GM12873 (cell line): ENCODE measurements at regions not wholly inside any gene's neighbourhood (a gene's known extent, or its start where the extent isn't known, plus 50 kb on each side); places are given as distances from the start of the nearest gene placed in this dataset.

ENCODE experiments used
- TF ChIP-seq, protein P1 (sequence below): IDR thresholded peaks from 2 replicates; pipeline ENCODE4 v1.5.1; 2012; ENCODE audit warnings: low read depth, mild to moderate bottlenecking, moderate library complexity, low read length, control low read depth; ENCODE audit not compliant: insufficient read depth; ENCODE audit errors: missing control alignments

DNA sequence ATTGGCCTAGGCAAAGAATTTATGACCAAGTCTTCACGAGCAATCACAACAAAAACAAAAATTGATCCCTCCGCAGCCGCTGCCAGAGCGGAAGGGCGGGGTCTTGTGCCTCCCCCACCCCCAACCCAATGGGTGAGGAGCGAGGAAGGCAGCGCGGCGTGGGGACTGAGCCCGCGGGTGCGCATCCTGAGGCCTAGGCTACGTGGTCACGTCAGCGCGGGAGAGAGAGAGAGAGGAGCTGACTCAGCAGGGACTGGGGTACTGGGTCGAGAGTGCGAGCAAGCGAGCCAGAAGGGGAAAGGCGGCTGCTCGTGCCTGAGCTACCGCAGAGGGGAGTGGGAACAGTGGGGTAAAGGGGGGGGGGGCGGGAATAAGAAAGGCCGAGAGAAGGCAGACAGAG lies 90.1 kb upstream of the FERMT1 start:
- TF ChIP-seq, protein P1, sequence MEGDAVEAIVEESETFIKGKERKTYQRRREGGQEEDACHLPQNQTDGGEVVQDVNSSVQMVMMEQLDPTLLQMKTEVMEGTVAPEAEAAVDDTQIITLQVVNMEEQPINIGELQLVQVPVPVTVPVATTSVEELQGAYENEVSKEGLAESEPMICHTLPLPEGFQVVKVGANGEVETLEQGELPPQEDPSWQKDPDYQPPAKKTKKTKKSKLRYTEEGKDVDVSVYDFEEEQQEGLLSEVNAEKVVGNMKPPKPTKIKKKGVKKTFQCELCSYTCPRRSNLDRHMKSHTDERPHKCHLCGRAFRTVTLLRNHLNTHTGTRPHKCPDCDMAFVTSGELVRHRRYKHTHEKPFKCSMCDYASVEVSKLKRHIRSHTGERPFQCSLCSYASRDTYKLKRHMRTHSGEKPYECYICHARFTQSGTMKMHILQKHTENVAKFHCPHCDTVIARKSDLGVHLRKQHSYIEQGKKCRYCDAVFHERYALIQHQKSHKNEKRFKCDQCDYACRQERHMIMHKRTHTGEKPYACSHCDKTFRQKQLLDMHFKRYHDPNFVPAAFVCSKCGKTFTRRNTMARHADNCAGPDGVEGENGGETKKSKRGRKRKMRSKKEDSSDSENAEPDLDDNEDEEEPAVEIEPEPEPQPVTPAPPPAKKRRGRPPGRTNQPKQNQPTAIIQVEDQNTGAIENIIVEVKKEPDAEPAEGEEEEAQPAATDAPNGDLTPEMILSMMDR = no peak

DNA sequence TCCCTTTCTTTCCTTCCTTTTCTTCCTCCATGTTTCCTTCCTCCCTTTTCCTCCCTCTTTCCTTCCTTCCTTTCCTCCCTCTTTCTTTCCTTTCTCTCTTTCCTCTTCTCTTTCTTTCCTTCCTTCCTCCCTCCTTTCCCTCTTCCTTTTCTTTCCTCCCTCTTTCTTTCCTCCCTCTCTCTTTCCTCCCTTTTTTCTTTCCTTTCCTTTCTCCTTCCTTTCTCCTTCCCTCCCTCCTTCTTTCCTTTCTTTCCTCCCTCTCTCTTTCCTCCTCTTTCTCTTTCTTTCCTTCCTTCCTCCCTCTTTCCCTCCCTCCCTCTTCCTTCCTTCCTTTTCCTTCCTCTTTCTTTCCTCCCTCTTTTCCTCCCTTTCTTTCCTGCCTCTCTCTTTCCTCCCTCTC lies 86.3 kb upstream of the FERMT1 start:
- TF ChIP-seq, protein P1 = no peak

DNA sequence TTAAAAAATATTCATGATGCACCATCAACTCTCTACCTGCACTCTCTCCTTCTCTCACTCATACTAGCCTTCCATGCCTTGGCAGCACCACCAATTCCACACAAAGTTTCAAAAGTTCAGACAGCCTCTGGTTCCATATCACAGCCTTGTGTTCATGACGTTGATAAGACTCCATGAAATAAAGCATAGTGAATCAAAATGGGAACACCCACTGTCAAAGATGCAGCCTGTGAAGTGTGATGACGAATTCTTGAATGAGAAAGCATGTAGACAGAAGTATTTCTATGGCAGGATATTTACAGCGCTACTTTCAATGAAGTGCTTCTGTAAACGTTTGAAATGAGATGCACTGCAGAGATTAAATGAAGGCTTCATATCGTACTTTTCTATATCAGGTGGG lies 77.3 kb upstream of the FERMT1 start:
- TF ChIP-seq, protein P1 = no peak

DNA sequence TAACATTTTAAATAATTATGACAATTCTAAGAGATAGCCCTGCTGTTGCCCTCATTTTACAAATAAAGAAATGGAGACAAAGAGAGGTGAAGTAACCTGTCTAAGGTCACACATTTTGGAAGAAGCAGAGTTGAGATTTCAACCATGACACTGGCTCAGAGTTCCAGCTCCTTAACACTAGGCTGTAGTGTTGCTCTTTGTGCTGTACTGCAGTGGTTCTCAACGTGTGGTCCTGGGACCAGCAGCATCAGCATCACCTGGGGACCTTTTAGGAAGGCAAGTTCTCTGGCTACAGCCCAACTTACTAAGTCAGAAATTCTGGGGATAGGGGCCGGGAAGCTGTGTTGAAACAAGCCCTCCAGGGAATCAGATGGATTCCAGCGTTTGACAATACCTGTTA lies 62.4 kb upstream of the FERMT1 start:
- TF ChIP-seq, protein P1 = peak; percentile 15

DNA sequence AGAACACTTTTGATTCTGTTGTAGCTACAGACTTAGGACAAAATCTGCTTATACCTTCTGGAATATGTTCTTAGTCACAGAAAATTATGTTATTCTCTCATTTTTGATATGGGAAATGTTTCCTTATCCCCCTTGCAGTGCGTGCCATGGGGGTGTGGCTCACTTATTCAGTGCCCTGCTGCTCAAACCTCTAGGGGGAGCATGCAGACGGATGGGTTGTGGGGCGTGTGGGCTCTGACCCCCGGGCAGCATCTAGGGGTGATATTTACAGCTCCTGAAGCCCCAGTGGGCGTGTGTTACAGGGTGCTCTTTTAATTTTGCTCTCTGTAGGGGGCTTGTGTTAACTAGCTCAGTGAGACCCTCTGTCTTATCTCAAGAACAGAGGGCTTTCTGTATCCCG lies 61.3 kb upstream of the FERMT1 start:
- TF ChIP-seq, protein P1 = peak; percentile 23

DNA sequence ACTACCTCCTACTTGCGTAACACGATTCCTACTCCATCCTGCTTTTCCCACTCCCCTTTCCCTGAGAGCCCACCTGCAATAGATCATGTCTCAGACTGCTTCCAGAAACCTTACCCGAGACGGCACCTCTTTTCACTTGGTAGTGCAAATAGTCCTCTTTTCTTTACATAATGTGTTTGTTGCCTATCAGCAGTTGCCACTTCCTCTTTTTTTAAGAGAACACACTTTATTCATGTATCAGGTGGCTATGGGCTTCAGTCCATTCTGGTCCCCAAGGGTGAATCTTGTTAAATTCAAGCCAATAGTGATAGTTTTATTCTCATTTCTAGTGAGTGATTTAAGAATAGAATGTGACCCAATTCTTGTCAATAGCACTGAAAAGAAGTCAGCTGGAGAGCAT lies 57.7 kb upstream of the FERMT1 start:
- TF ChIP-seq, protein P1 = no peak

DNA sequence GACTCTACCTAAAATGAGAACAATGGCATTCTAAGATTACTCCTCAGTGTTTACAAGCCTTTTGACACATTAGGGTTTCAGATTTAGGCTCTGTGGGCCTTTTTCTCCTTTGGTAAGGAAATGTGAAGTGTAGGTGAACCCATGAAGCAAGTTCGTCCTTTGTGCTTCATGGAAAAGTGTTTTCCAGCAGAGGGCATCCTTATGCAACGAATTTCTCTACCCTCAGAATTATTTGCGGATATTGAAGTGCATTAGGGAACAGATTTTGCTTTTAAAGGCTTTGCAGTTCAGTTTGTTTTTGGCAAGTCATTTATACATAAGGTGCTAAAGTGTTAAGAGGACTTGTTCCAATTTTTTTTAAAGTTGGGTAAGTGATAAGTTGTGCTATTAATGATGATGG lies 55.7 kb upstream of the FERMT1 start:
- TF ChIP-seq, protein P1 = peak; percentile 25

DNA sequence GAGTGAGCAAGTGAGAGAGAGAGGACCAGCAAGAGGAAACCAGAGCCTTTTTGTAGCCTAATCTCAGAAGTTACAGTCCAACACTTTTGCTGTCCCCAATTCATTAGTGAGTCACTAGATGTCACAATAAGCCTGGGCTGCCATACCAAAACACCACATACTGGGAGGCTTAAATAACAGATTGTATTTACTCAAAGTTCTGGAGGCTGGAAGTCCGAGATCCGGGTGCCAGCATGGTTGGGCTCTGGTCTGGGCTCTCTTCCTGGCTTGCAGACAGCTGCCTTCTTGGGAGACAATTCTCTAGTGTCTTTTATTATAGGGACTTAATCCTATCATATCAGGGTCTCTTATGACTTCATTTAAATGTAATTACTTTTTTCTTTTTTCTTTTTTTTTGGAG lies 50.7 kb upstream of the FERMT1 start:
- TF ChIP-seq, protein P1 = no peak
